ENCODE measurements at regions not wholly inside any gene's neighbourhood (a gene's known extent, or its start where the extent isn't known, plus 50 kb on each side); places are given as distances from the start of the nearest gene placed in this dataset.

- Histone ChIP-seq H3K36me3 (ENCODE audit: control insufficient read depth in 2 of 3, insufficient read depth in 3 of 3, low read length in 3 of 3) (no peaks in the 10 kb centered on the region), H3K4me3 (ENCODE audit: low read length) (no peak overlapping the region), H3K9me3 (ENCODE audit: control insufficient read depth in 2 of 3, low read length in 3 of 3) (no peaks in the 10 kb centered on the region), H3K27me3 (ENCODE audit: control insufficient read depth in 2 of 2, insufficient read depth in 2 of 2, low read length in 2 of 2) (no peaks in the 10 kb centered on the region), H3K4me1 (ENCODE audit: control insufficient read depth in 2 of 2, insufficient read depth in 2 of 2, low read length in 2 of 2) (no peaks in the 10 kb centered on the region), H3K27ac (ENCODE audit: low read depth, low read length) (no peak overlapping the region)
- intact Hi-C loops (cut with micrococcal nuclease) = no loop called here
- Mint-ChIP-seq H3K4me1 (peaks cover 4 to 11% (median 9%) of the 10 kb centered on the region in 7 donors), H3K9me3 (peaks cover 0 to 10% (median 3%) of the 10 kb centered on the region in 11 donors), H3K27me3 (peaks cover 0 to 17% (median 0%) of the 10 kb centered on the region in 5 donors), H3K4me3 (no peak overlapping the region), H3K36me3 (peaks cover 0 to 7% (median 0%) of the 10 kb centered on the region in 5 donors), H3K27ac (no peak overlapping the region)
- DNase-seq = no peak
- no peak for ATAC-seq
- POLR2A ChIA-PET = no interaction called here
- CTCF ChIA-PET = no interaction called here
These were observed 81.6 kb upstream of the PPP2R5A start for GRCh38 chr1:212203630-212204029.

GRCh38 chr1:212205006-212205405 is 80.2 kb upstream of the PPP2R5A start:
- ATAC-seq = no peak
- POLR2A ChIA-PET = no interaction called here
- intact Hi-C loops (cut with micrococcal nuclease) = no loop called here
- Histone ChIP-seq H3K36me3 (ENCODE audit: control insufficient read depth in 2 of 3, insufficient read depth in 3 of 3, low read length in 3 of 3) (no peaks in the 10 kb centered on the region), H3K27me3 (ENCODE audit: control insufficient read depth in 2 of 2, insufficient read depth in 2 of 2, low read length in 2 of 2) (no peaks in the 10 kb centered on the region), H3K4me3 (ENCODE audit: low read length) (no peak overlapping the region), H3K4me1 (ENCODE audit: control insufficient read depth in 2 of 2, insufficient read depth in 2 of 2, low read length in 2 of 2) (no peaks in the 10 kb centered on the region), H3K9me3 (ENCODE audit: control insufficient read depth in 2 of 3, low read length in 3 of 3) (no peaks in the 10 kb centered on the region), H3K27ac (ENCODE audit: low read depth, low read length) (no peak overlapping the region)
- H3K36me3 Mint-ChIP-seq = peaks cover 0 to 7% (median 0%) of the 10 kb centered on the region in 5 donors
- H3K27ac Mint-ChIP-seq = no peak overlapping the region
- H3K9me3 Mint-ChIP-seq = peaks cover 0 to 10% (median 3%) of the 10 kb centered on the region in 11 donors
- H3K27me3 Mint-ChIP-seq = peaks cover 0 to 17% (median 0%) of the 10 kb centered on the region in 5 donors
- no peak for DNase-seq
- no peak overlapping the region for H3K4me3 Mint-ChIP-seq
- peaks cover 4 to 11% (median 9%) of the 10 kb centered on the region in 7 donors for H3K4me1 Mint-ChIP-seq
- CTCF ChIA-PET = interaction anchor here (0.7 kb wide), 1 partner anchor 461 kb away, joined by 3 read pairs; no protein-coding TSS in a partner anchor

GRCh38 chr1:212205843-212206242 is 79.4 kb upstream of the PPP2R5A start:
- H3K4me3 Mint-ChIP-seq = no peak overlapping the region
- no peaks in the 10 kb centered on the region for H3K27me3 ChIP-seq (ENCODE audit: control insufficient read depth in 2 of 2, insufficient read depth in 2 of 2, low read length in 2 of 2)
- ATAC-seq (no peak), DNase-seq (no peak)
- H3K36me3 Mint-ChIP-seq = peaks cover 0 to 3% (median 0%) of the 10 kb centered on the region in 5 donors
- H3K9me3 Mint-ChIP-seq = peaks cover 0 to 4% (median under 1%) of the 10 kb centered on the region in 11 donors
- no peaks in the 10 kb centered on the region for H3K36me3 ChIP-seq (ENCODE audit: control insufficient read depth in 2 of 3, insufficient read depth in 3 of 3, low read length in 3 of 3)
- H3K4me3 ChIP-seq (ENCODE audit: low read length) = no peak overlapping the region
- peaks cover 4 to 11% (median 9%) of the 10 kb centered on the region in 7 donors for H3K4me1 Mint-ChIP-seq
- ChIA-PET CTCF (no interaction called here), POLR2A (no interaction called here)
- intact Hi-C loops (cut with micrococcal nuclease) = no loop called here
- H3K9me3 ChIP-seq (ENCODE audit: control insufficient read depth in 2 of 3, low read length in 3 of 3) = no peaks in the 10 kb centered on the region
- no peaks in the 10 kb centered on the region for H3K4me1 ChIP-seq (ENCODE audit: control insufficient read depth in 2 of 2, insufficient read depth in 2 of 2, low read length in 2 of 2)
- H3K27ac ChIP-seq (ENCODE audit: low read depth, low read length) = no peak overlapping the region
- peaks cover 0 to 17% (median 0%) of the 10 kb centered on the region in 5 donors for H3K27me3 Mint-ChIP-seq
- H3K27ac Mint-ChIP-seq = no peak overlapping the region

GRCh38 chr1:212207118-212207517 is 78.1 kb upstream of the PPP2R5A start:
- Histone ChIP-seq H3K27ac (ENCODE audit: low read depth, low read length) (no peak overlapping the region), H3K27me3 (ENCODE audit: control insufficient read depth in 2 of 2, insufficient read depth in 2 of 2, low read length in 2 of 2) (no peaks in the 10 kb centered on the region), H3K4me1 (ENCODE audit: control insufficient read depth in 2 of 2, insufficient read depth in 2 of 2, low read length in 2 of 2) (no peaks in the 10 kb centered on the region), H3K9me3 (ENCODE audit: control insufficient read depth in 2 of 3, low read length in 3 of 3) (no peaks in the 10 kb centered on the region), H3K36me3 (ENCODE audit: control insufficient read depth in 2 of 3, insufficient read depth in 3 of 3, low read length in 3 of 3) (no peaks in the 10 kb centered on the region), H3K4me3 (ENCODE audit: low read length) (no peak overlapping the region)
- Mint-ChIP-seq H3K27ac (no peak overlapping the region), H3K4me1 (peaks cover 0 to 7% (median 0%) of the 10 kb centered on the region in 7 donors), H3K9me3 (no peaks in the 10 kb centered on the region), H3K27me3 (peaks cover 0 to 17% (median 0%) of the 10 kb centered on the region in 5 donors), H3K4me3 (no peak overlapping the region), H3K36me3 (no peaks in the 10 kb centered on the region)
- ChIA-PET CTCF (no interaction called here), POLR2A (no interaction called here)
- ATAC-seq (no peak), DNase-seq (no peak)
- intact Hi-C loops (cut with micrococcal nuclease) = no loop called here

- Histone ChIP-seq H3K36me3 (ENCODE audit: control insufficient read depth in 2 of 3, insufficient read depth in 3 of 3, low read length in 3 of 3) (no peaks in the 10 kb centered on the region), H3K27ac (ENCODE audit: low read depth, low read length) (no peak overlapping the region), H3K4me1 (ENCODE audit: control insufficient read depth in 2 of 2, insufficient read depth in 2 of 2, low read length in 2 of 2) (no peaks in the 10 kb centered on the region), H3K27me3 (ENCODE audit: control insufficient read depth in 2 of 2, insufficient read depth in 2 of 2, low read length in 2 of 2) (no peaks in the 10 kb centered on the region), H3K4me3 (ENCODE audit: low read length) (no peak overlapping the region), H3K9me3 (ENCODE audit: control insufficient read depth in 2 of 3, low read length in 3 of 3) (no peaks in the 10 kb centered on the region)
- Mint-ChIP-seq H3K27me3 (peaks cover 0 to 17% (median 0%) of the 10 kb centered on the region in 5 donors), H3K36me3 (no peaks in the 10 kb centered on the region), H3K4me1 (peaks cover 0 to 7% (median 0%) of the 10 kb centered on the region in 7 donors), H3K4me3 (no peak overlapping the region), H3K27ac (no peak overlapping the region), H3K9me3 (no peaks in the 10 kb centered on the region)
- ChIA-PET CTCF (no interaction called here), POLR2A (no interaction called here)
- DNase-seq = no peak
- no peak for ATAC-seq
- intact Hi-C loops (cut with micrococcal nuclease) = no loop called here
These were observed 77.2 kb upstream of the PPP2R5A start for GRCh38 chr1:212207822-212208520.

GRCh38 chr1:212208978-212209644 is 76.1 kb upstream of the PPP2R5A start:
- ATAC-seq (no peak), DNase-seq (no peak)
- Histone ChIP-seq H3K4me1 (ENCODE audit: control insufficient read depth in 2 of 2, insufficient read depth in 2 of 2, low read length in 2 of 2) (no peaks in the 10 kb centered on the region), H3K9me3 (ENCODE audit: control insufficient read depth in 2 of 3, low read length in 3 of 3) (no peaks in the 10 kb centered on the region), H3K36me3 (ENCODE audit: control insufficient read depth in 2 of 3, insufficient read depth in 3 of 3, low read length in 3 of 3) (no peaks in the 10 kb centered on the region), H3K4me3 (ENCODE audit: low read length) (no peak overlapping the region), H3K27me3 (ENCODE audit: control insufficient read depth in 2 of 2, insufficient read depth in 2 of 2, low read length in 2 of 2) (no peaks in the 10 kb centered on the region), H3K27ac (ENCODE audit: low read depth, low read length) (no peak overlapping the region)
- Mint-ChIP-seq H3K27ac (peak overlapping the region in 2 of 9 donors; percentile 43), H3K36me3 (peaks cover 0 to under 1% (median 0%) of the 10 kb centered on the region in 5 donors), H3K27me3 (peaks cover 0 to 13% (median 0%) of the 10 kb centered on the region in 5 donors), H3K9me3 (no peaks in the 10 kb centered on the region), H3K4me1 (peaks cover 0 to 7% (median 0%) of the 10 kb centered on the region in 7 donors), H3K4me3 (no peak overlapping the region)
- intact Hi-C loops (cut with micrococcal nuclease) = no loop called here
- CTCF ChIA-PET = no interaction called here
- POLR2A ChIA-PET = no interaction called here

All from naive thymus-derived CD4-positive, alpha-beta T cell (primary cell).